ENCODE measurements at regions not wholly inside any gene's neighbourhood (a gene's known extent, or its start where the extent isn't known, plus 50 kb on each side); places are given as distances from the start of the nearest gene placed in this dataset.

GRCh38 chr11:19599681-19600080 is 113.0 kb upstream of the NAV2 start:
- DNase-seq (ENCODE audit: extremely low read depth in 1 of 4, low spot score in 3 of 4) (no peak), FAIRE-seq (no peak), ATAC-seq (no peak)
- CTCF ChIA-PET (ENCODE audit: low intra/inter-chr PET ratio) = no interaction called here
- POLR2A ChIA-PET = no interaction called here
- in situ Hi-C loops (cut with MboI) (no loop called here), intact Hi-C loops (cut with micrococcal nuclease) (no loop called here)
- Histone ChIP-seq H3K36me3 (ENCODE audit: control insufficient read depth, insufficient read depth, low read length) (no peaks in the 10 kb centered on the region), H3K9ac (ENCODE audit: insufficient read depth in 1 of 2, low read depth in 2 of 2, low read length in 2 of 2) (no peak overlapping the region), H3K4me2 (ENCODE audit: insufficient read depth, low read length) (no peak overlapping the region), H3K79me2 (ENCODE audit: control insufficient read depth, insufficient read depth, low read length) (no peaks in the 10 kb centered on the region), H3K9me1 (ENCODE audit: control insufficient read depth, insufficient read depth, low read length) (no peaks in the 10 kb centered on the region), H3K27me3 (ENCODE audit: control insufficient read depth in 2 of 2, insufficient read depth in 2 of 2, low read length in 2 of 2) (peaks cover 0 to 26% of the 10 kb centered on the region in 2 experiments; a peak in 3 of 5 replicates), H3K27ac (ENCODE audit: extremely low read depth, low read depth, low read length) (no peak overlapping the region), H3K4me3 (no peak overlapping the region), H2AFZ (ENCODE audit: low read depth, low read length) (no peak overlapping the region), H4K20me1 (replicated peaks; ENCODE audit: control insufficient read depth, insufficient read depth, low read length) (no peaks in the 10 kb centered on the region), H3K9me3 (replicated peaks; ENCODE audit: control insufficient read depth, insufficient read depth, low read depth, low read length) (no peaks in the 10 kb centered on the region), H3K4me1 (replicated peaks in 1 of 2; ENCODE audit: control insufficient read depth in 2 of 2, insufficient read depth in 2 of 2, low read length in 2 of 2) (no peaks in the 10 kb centered on the region)
- no TSS peak for BruUV-seq (replicated peaks)
- TF ChIP-seq PTTG1 (tag; IDR thresholded peaks at IDR 0.05; ENCODE audit: low read depth) (no peak), YY1 (IDR thresholded peaks at IDR 0.05; ENCODE audit: borderline replicate concordance in 1 of 3, control insufficient read depth in 1 of 3, extremely low read depth in 1 of 3, insufficient read depth in 3 of 3, insufficient read length in 1 of 3, insufficient replicate concordance in 2 of 3, low read depth in 1 of 3, low read length in 2 of 3) (no peak), ZNF449 (CRISPR knock-in tag; IDR thresholded peaks at IDR 0.05) (no peak), MNT (conservative IDR thresholded peaks at IDR 0.05) (no peak), CREM (IDR thresholded peaks at IDR 0.05; ENCODE audit: low read depth) (no peak), RAD51 (IDR thresholded peaks at IDR 0.05; ENCODE audit: borderline replicate concordance, low read depth) (no peak), CHD4 (IDR thresholded peaks at IDR 0.05; ENCODE audit: insufficient read depth, insufficient replicate concordance, low read depth, low read length, poor library complexity, severe bottlenecking) (no peak), MCM2 (IDR thresholded peaks at IDR 0.05; ENCODE audit: low read depth) (no peak), THAP7 (CRISPR knock-in tag; IDR thresholded peaks at IDR 0.05) (no peak), BMI1 (IDR thresholded peaks at IDR 0.05; ENCODE audit: low read length) (no peak), CXXC5 (CRISPR knock-in tag; IDR thresholded peaks at IDR 0.05) (no peak), BCL6 (CRISPR knock-in tag; IDR thresholded peaks at IDR 0.05) (no peak), SP2 (IDR thresholded peaks at IDR 0.05; ENCODE audit: extremely low read depth, low read depth, low read length, poor library complexity, severe bottlenecking) (no peak), HMGN3 (IDR thresholded peaks at IDR 0.05; ENCODE audit: borderline replicate concordance, extremely low read depth, insufficient read length, low read depth, low read length) (no peak), ATF6 (CRISPR knock-in tag; IDR thresholded peaks at IDR 0.05) (no peak), TAF7 (tag; IDR thresholded peaks at IDR 0.05) (no peak)
- WGBS (ENCODE audit: insufficient coverage, low coverage, missing lambda C conversion rate) = 0% methylated on average over 4 of the region's 4 CpGs
